HG03520 (cell line): ENCODE measurements at regions not wholly inside any gene's neighbourhood (a gene's known extent, or its start where the extent isn't known, plus 50 kb on each side); places are given as distances from the start of the nearest gene placed in this dataset.

Experiments
- ATAC-seq: cut with Tn5 transposase; IDR thresholded peaks from one replicate; pipeline ENCODE4 v1.9.1; 2021; ENCODE audit warnings: mild to moderate bottlenecking, moderate library complexity; ENCODE audit not compliant: unreplicated experiment

GRCh38 chr11:95363708-95364107, 132.7 kb upstream of the SESN3 start:
- no peak for ATAC-seq

- ATAC-seq: no peak
Observed at GRCh38 chr11:95363164-95363563, 132.2 kb upstream of the SESN3 start.

- ATAC-seq: no peak
Observed at GRCh38 chr11:95361180-95361579, 130.2 kb upstream of the SESN3 start.

GRCh38 chr11:95360377-95361075, 129.5 kb upstream of the SESN3 start:
- ATAC-seq: no peak

- no peak for ATAC-seq
Observed at GRCh38 chr11:95359756-95360155, 128.8 kb upstream of the SESN3 start.

- ATAC-seq: no peak
Observed at GRCh38 chr11:95359341-95359663, 128.3 kb upstream of the SESN3 start.

GRCh38 chr11:95358511-95359340, 127.7 kb upstream of the SESN3 start:
- ATAC-seq: no peak

GRCh38 chr11:95354304-95354703, 123.3 kb upstream of the SESN3 start:
- ATAC-seq: no peak

- ATAC-seq: no peak
Observed at GRCh38 chr11:95353706-95354105, 122.7 kb upstream of the SESN3 start.

- no peak for ATAC-seq
Observed at GRCh38 chr11:95352733-95353346, 121.8 kb upstream of the SESN3 start.

- no peak for ATAC-seq
Observed at GRCh38 chr11:95349345-95349942, 118.4 kb upstream of the SESN3 start.

- ATAC-seq: no peak
Observed at GRCh38 chr11:95346265-95346664, 115.3 kb upstream of the SESN3 start.

GRCh38 chr11:95345651-95346050, 114.6 kb upstream of the SESN3 start:
- no peak for ATAC-seq

GRCh38 chr11:95344932-95345642, 114.1 kb upstream of the SESN3 start:
- no peak for ATAC-seq

- no peak for ATAC-seq
Observed at GRCh38 chr11:95341221-95341620, 110.2 kb upstream of the SESN3 start.

GRCh38 chr11:95339086-95339901, 108.3 kb upstream of the SESN3 start:
- ATAC-seq: peak; percentile 32

- ATAC-seq: no peak
Observed at GRCh38 chr11:95338430-95338991, 107.5 kb upstream of the SESN3 start.

- peak; percentile 9 for ATAC-seq
Observed at GRCh38 chr11:95337972-95338429, 107.0 kb upstream of the SESN3 start.

- peak; percentile 88 for ATAC-seq
Observed at GRCh38 chr11:95337175-95337957, 106.4 kb upstream of the SESN3 start.
